SK-N-SH treated with all-trans-retinoic acid at 6 μM for 48 hours (cell line): ENCODE measurements at regions not wholly inside any gene's neighbourhood (a gene's known extent, or its start where the extent isn't known, plus 50 kb on each side); places are given as distances from the start of the nearest gene placed in this dataset.

ENCODE experiments used
- ATAC-seq: fragments of 200-7000 bp; cut with Tn5 transposase; 3 replicates; pipeline ENCODE4 v1.9.1; 2020; ENCODE audit warnings: mild to moderate bottlenecking, moderate library complexity
- ARNTL ChIP-seq: fragments of 450-650 bp; formaldehyde crosslinking; IDR thresholded peaks from 2 replicates; pipeline ENCODE4 v1.5.0; 2020; ENCODE audit warnings: low read depth, mild to moderate bottlenecking, moderate library complexity, borderline replicate concordance
- BACH2 ChIP-seq: fragments of 250-450 bp; sonication (Bioruptor Pico); IDR thresholded peaks from 2 replicates; pipeline ENCODE4 v1.9.0; 2021; ENCODE audit warnings: mild to moderate bottlenecking, borderline replicate concordance
- CREB5 ChIP-seq: fragments of 250-450 bp; sonication (Bioruptor Pico); IDR thresholded peaks from 2 replicates; pipeline ENCODE4 v1.5.1; 2020; ENCODE audit warnings: low read depth, mild to moderate bottlenecking, moderate library complexity
- CSDC2 ChIP-seq: fragments of 250-450 bp; sonication (Bioruptor Pico); IDR thresholded peaks from 2 replicates; pipeline ENCODE4 v1.5.0; 2020; ENCODE audit warnings: mild to moderate bottlenecking, moderate library complexity
- CSRNP3 ChIP-seq: fragments of 250-450 bp; sonication (Bioruptor Pico); IDR thresholded peaks from 2 replicates; pipeline ENCODE4 v1.5.1; 2021; ENCODE audit warnings: mild to moderate bottlenecking, moderate library complexity
- ESRRG ChIP-seq: fragments of 250-450 bp; sonication (Bioruptor Pico); IDR thresholded peaks from 2 replicates; pipeline ENCODE4 v1.6.1; 2021; ENCODE audit warnings: mild to moderate bottlenecking
- ISL1 ChIP-seq: fragments of 250-450 bp; sonication (Bioruptor Pico); IDR thresholded peaks from 2 replicates; pipeline ENCODE4 v2.1.2; 2022; ENCODE audit warnings: mild to moderate bottlenecking, moderate library complexity
- OSR1 ChIP-seq: fragments of 250-450 bp; sonication (Bioruptor Pico); IDR thresholded peaks from 2 replicates; pipeline ENCODE4 v1.8.0; 2022; ENCODE audit warnings: moderate library complexity, mild to moderate bottlenecking, inconsistent platforms
- PATZ1 ChIP-seq: fragments of 250-450 bp; sonication (Bioruptor Pico); IDR thresholded peaks from 2 replicates; pipeline ENCODE4 v1.8.0; 2020; ENCODE audit warnings: mild to moderate bottlenecking, moderate library complexity, borderline replicate concordance
- POU6F1 ChIP-seq: fragments of 250-450 bp; sonication (Bioruptor Pico); IDR thresholded peaks from 2 replicates; pipeline ENCODE4 v1.8.0; 2021; ENCODE audit warnings: low read depth, mild to moderate bottlenecking, moderate library complexity, borderline replicate concordance
- RARB ChIP-seq: fragments of 250-450 bp; sonication (Bioruptor Pico); IDR thresholded peaks from 2 replicates; pipeline ENCODE4 v1.8.0; 2021; ENCODE audit warnings: mild to moderate bottlenecking, moderate library complexity
- SNAI2 ChIP-seq: fragments of 250-450 bp; sonication (Bioruptor Pico); IDR thresholded peaks from 2 replicates; pipeline ENCODE4 v1.5.0; 2020; ENCODE audit warnings: mild to moderate bottlenecking, moderate library complexity
- TCF4 ChIP-seq: fragments of 250-450 bp; sonication (Bioruptor Pico); IDR thresholded peaks from 2 replicates; pipeline ENCODE4 v1.8.0; 2021; ENCODE audit warnings: mild to moderate bottlenecking, moderate library complexity, borderline replicate concordance
- TOX ChIP-seq: fragments of 250-450 bp; sonication (Bioruptor Pico); IDR thresholded peaks from 2 replicates; pipeline ENCODE4 v1.8.0; 2021; ENCODE audit warnings: mild to moderate bottlenecking, moderate library complexity, borderline replicate concordance
- TSHZ2 ChIP-seq: fragments of 250-450 bp; sonication (Bioruptor Pico); IDR thresholded peaks from 2 replicates; pipeline ENCODE4 v1.5.0; 2020; ENCODE audit warnings: mild to moderate bottlenecking, moderate library complexity
- ZNF565 ChIP-seq: fragments of 450-650 bp; formaldehyde crosslinking; conservative IDR thresholded peaks from 2 replicates; pipeline ENCODE4 v1.5.0; 2020; ENCODE audit warnings: low read depth, mild to moderate bottlenecking, moderate library complexity
- ZNF70 ChIP-seq: fragments of 450-650 bp; formaldehyde crosslinking; IDR thresholded peaks from 2 replicates; pipeline ENCODE4 v1.5.0; 2020; ENCODE audit warnings: mild to moderate bottlenecking, moderate library complexity
- ZNF8 ChIP-seq: fragments of 450-650 bp; formaldehyde crosslinking; IDR thresholded peaks from 2 replicates; pipeline ENCODE4 v1.5.0; 2020; ENCODE audit warnings: mild to moderate bottlenecking, moderate library complexity

- peak; percentile 97 for ATAC-seq
- no peak for TF ChIP-seq ZNF565
- peak; percentile 21; the same call in 1 of the 2 replicates for TF ChIP-seq TCF4 (CRISPR knock-in tag)
- no peak for TF ChIP-seq POU6F1 (CRISPR knock-in tag)
- no peak for TF ChIP-seq ZNF8
Measured at GRCh38 chr4:101730291-101731117, 60.0 kb upstream of the BANK1 start.

GRCh38 chr4:101727238-101727637, 63.3 kb upstream of the BANK1 start:
- TF ChIP-seq TOX (CRISPR knock-in tag) (no peak), TCF4 (CRISPR knock-in tag) (no peak), POU6F1 (CRISPR knock-in tag) (no peak), CREB5 (CRISPR knock-in tag) (no peak), ZNF8 (no peak), OSR1 (no peak), CSDC2 (no peak), ESRRG (CRISPR knock-in tag) (no peak), SNAI2 (CRISPR knock-in tag) (no peak), ARNTL (CRISPR knock-in tag) (no peak), CSRNP3 (CRISPR knock-in tag) (no peak), ISL1 (CRISPR knock-in tag) (no peak), TSHZ2 (CRISPR knock-in tag) (no peak), RARB (no peak), ZNF70 (CRISPR knock-in tag) (no peak)
- TF ChIP-seq, all 23 proteins: peak for 0
- no peak for ATAC-seq

GRCh38 chr4:101724093-101724492, 66.4 kb upstream of the BANK1 start:
- TF ChIP-seq BACH2 (CRISPR knock-in tag) (no peak), TOX (CRISPR knock-in tag) (no peak), ISL1 (CRISPR knock-in tag) (no peak), SNAI2 (CRISPR knock-in tag) (no peak), PATZ1 (CRISPR knock-in tag) (no peak)
- TF ChIP-seq, all 23 proteins: peak for 0
- no peak for ATAC-seq
